GM10266 (cell line): ENCODE measurements at regions not wholly inside any gene's neighbourhood (a gene's known extent, or its start where the extent isn't known, plus 50 kb on each side); places are given as distances from the start of the nearest gene placed in this dataset.

ENCODE experiments used
- DNase-seq: peaks from one replicate; pipeline ENCODE4 v3.0.0; 2012; ENCODE audit errors: extremely low spot score
- TF ChIP-seq, protein P1 (sequence below): IDR thresholded peaks from 2 replicates; pipeline ENCODE4 v1.5.1; 2012; ENCODE audit warnings: mild to moderate bottlenecking, low read depth; ENCODE audit not compliant: control insufficient read depth, insufficient read depth; ENCODE audit errors: missing control alignments

DNA sequence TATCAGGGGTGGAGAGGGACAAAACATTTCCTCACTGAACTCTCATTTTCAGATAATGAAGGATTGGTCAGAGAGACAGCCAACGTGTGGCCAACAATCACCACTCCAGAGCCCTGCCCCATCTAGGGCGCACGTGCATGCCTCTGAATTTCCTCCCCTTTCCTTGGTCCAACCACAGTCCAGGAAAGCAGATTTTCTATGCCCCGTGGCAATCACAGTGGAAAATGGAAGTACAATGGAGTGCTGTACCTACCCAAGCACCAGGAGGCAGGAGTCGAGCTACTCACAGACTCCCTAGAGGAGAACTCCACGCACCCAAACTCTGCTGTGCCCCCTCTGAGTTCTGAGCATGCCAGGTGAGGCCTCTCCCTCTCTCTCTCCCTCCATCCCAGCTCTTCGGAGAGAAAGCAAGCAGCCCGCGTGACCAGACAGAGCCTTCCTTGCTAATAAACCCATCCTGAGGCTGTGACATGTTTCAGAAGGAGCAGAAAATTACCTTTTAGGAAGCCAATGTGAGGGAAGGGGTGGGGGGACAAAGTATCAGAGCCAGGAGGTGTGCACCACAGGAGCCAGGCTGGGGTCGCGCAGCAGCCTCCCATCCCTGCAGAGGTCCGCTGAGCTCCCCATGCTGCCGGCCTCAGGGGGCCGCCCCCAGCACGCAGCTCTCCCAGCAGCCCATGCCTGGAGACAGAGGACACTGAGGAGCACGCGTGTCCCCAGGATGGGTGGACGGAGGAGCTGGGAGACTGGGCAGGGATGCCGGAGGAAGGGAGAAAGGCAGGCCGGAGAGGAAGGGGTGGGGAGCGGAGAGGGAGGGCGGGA, 73.4 kb downstream of the PITPNM2 start:
- DNase-seq: no peak
- TF ChIP-seq, protein P1, sequence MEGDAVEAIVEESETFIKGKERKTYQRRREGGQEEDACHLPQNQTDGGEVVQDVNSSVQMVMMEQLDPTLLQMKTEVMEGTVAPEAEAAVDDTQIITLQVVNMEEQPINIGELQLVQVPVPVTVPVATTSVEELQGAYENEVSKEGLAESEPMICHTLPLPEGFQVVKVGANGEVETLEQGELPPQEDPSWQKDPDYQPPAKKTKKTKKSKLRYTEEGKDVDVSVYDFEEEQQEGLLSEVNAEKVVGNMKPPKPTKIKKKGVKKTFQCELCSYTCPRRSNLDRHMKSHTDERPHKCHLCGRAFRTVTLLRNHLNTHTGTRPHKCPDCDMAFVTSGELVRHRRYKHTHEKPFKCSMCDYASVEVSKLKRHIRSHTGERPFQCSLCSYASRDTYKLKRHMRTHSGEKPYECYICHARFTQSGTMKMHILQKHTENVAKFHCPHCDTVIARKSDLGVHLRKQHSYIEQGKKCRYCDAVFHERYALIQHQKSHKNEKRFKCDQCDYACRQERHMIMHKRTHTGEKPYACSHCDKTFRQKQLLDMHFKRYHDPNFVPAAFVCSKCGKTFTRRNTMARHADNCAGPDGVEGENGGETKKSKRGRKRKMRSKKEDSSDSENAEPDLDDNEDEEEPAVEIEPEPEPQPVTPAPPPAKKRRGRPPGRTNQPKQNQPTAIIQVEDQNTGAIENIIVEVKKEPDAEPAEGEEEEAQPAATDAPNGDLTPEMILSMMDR: no peak

DNA sequence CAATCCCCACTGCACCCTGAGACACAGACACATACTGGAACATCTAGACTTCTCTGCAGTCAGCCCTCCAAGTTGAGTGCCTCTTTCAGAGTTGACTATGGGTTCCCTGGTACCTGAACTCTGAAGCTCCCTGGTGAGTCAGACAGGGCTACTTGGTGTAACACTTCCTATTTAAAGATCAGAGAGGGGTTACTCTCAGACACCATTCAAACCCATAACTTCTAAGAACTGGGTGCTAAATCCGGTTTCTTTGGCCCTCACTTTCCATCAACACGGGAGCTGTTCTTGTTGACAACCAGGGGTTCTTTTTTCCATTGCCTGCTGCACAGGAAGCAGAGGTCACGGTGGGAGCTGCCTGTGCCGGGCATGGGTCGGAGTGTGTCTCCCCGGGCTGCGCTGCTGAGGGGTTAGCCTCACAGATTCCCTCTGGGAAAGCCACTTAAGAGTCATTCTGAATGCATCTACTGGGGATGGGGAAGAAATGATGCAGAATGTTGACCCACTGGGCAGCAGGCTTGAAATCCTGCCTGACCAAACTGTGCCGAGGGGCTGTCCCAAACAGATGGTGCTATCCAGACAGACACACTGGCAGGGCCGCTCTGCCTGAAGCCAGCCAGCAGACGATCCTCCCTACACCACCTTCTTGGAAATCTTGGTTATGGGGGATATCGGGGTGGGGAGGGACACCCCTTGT, 74.1 kb downstream of the PITPNM2 start:
- TF ChIP-seq, protein P1: no peak
- peak; percentile 58 for DNase-seq

DNA sequence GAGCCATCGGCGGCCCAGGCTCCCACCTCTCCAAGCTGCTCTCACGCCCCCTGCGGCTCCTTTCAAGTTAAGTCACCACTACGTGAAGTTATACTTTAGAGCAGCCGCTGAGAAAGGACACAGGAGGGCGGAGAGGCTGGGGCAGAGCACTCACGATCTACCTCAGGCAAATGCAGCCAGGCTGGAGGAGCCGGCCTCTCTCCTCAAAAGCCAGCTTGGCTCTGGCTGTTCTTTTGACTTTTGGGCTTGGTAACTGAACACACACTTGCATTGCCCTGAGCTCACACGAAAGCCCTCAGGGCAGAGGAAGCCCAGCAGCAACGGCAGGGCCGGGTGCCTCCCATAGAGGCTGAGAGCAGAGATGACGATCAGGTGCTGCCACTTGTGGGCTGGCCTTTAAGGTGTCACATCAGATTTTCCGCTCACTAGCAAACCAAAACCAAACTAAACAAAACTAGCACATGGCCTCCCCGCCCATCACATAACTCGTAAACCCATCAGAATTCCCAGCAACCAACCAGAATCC, 75.2 kb downstream of the PITPNM2 start:
- DNase-seq: peak; percentile 70
- TF ChIP-seq, protein P1: no peak

DNA sequence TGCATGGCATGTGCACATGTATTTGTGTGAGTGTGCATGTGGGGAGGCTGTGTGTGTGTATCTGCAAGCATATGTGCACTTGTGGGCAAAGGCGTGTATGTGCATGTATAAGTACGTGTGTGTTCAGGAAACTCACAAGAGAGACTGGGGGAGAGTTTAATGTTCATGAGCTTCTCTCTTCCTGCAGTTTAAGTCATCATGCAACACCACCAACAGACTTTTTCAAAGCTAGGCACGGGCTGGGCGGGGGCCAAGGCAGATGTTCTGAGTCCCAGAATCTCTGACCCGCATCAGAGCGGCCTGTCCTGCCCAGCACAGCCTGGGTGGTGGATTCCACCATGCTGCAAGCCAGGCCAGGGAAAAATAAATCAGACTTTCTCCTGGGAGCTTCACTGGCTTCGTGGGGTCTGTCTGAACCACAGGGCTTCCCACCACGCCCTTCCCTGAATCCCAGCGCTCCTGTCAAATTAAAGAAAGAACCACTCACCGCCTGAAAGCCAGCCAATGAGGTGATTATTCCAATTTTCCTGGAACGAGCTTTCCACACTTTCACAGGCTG, 75.7 kb downstream of the PITPNM2 start:
- TF ChIP-seq, protein P1: no peak
- no peak for DNase-seq

DNA sequence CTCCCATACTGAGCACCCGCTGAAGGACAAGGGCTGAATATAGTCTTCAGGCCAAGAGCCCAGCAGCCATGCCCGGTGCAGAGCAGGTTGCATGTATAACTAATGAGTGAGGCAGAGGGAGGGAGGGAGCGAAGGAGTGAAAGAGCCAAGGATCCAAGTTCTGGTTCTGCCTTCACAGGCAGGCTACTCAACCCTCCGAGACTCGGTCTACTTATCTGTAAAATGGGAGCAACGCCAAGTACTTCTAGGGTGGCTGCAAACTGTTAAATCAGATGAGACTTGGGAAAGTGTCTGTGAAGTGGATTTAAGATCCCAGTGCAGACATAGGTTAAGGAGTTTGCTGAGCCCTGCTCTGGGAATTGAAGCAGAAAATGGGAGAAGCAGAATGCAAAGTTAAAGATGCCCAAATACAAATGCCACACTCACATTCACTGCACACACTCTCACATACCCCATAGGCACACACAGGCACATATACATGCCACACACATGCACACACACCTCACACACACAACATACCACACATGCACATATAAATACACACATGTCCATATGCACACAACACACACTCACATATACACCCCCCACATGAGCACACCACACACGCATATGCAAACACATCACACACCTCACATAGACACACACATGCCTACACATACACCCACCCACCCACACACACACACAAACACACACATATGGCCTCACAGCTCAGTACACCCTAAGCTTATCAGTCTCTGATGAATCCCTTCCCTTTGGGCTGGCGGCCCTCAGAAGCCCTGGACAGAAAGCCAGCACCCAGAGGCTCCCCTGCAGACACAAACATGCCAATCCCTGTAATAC, 76.7 kb downstream of the PITPNM2 start:
- no peak for DNase-seq
- TF ChIP-seq, protein P1: no peak

DNA sequence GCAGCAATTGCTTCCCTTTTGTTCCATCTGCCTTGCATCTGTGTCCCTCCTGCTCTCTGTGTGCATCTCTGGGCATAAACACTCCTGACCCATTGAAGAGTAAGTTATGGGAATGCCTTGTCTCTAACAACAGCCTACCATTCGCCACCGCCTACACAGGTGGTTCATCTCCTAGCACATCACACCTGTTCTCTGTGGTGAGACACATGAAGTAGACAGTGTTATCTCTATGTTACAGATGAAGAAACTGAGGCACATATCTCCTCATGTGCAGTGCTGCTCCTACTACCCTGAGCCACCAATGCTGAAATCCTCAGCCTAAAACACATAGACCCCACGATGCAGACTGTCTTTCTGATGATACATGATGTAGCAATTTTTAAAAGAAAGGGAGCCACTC, 77.6 kb downstream of the PITPNM2 start:
- no peak for DNase-seq
- TF ChIP-seq, protein P1: no peak
